ENCODE measurements at regions not wholly inside any gene's neighbourhood (a gene's known extent, or its start where the extent isn't known, plus 50 kb on each side); places are given as distances from the start of the nearest gene placed in this dataset.

- intact Hi-C loops (cut with DNase I): no loop called here
- no peak overlapping the region for H3K4me3 ChIP-seq
- no peaks in the 10 kb centered on the region for H3K27me3 ChIP-seq
- 86 to 91% methylated on average over 27 of the region's 27 CpGs for WGBS, 2 donors
- no peak for TF ChIP-seq POLR2A (IDR thresholded peaks at IDR 0.05)
- TF ChIP-seq EP300 (IDR thresholded peaks at IDR 0.05): no peak
- TF ChIP-seq CTCF (IDR thresholded peaks at IDR 0.05): no peak
- TF ChIP-seq POLR2AphosphoS5 (IDR thresholded peaks at IDR 0.05): no peak
- H3K4me1 ChIP-seq: no peaks in the 10 kb centered on the region
- no peak for DNase-seq
- no peaks in the 10 kb centered on the region for H3K9me3 ChIP-seq
- H3K36me3 ChIP-seq: no peaks in the 10 kb centered on the region
- H3K27ac ChIP-seq: no peak overlapping the region
These were observed 550.7 kb downstream of the SLC6A15 start for GRCh38 chr12:84361651-84362551.

- Histone ChIP-seq H3K9me3 (no peaks in the 10 kb centered on the region), H3K4me3 (no peak overlapping the region), H3K27me3 (no peaks in the 10 kb centered on the region), H3K4me1 (no peaks in the 10 kb centered on the region), H3K27ac (no peak overlapping the region), H3K36me3 (no peaks in the 10 kb centered on the region)
- intact Hi-C loops (cut with DNase I): no loop called here
- no peak for TF ChIP-seq EP300 (IDR thresholded peaks at IDR 0.05)
- TF ChIP-seq CTCF (IDR thresholded peaks at IDR 0.05): no peak
- no peak for TF ChIP-seq POLR2A (IDR thresholded peaks at IDR 0.05)
- TF ChIP-seq POLR2AphosphoS5 (IDR thresholded peaks at IDR 0.05): no peak
- 88 to 93% methylated on average over 3 of the region's 3 CpGs for WGBS, 2 donors
- no peak for DNase-seq
These were observed 555.3 kb downstream of the SLC6A15 start for GRCh38 chr12:84357314-84357713.

GRCh38 chr12:84356224-84356623 is 556.4 kb downstream of the SLC6A15 start:
- no peaks in the 10 kb centered on the region for H3K9me3 ChIP-seq
- no peaks in the 10 kb centered on the region for H3K27me3 ChIP-seq
- 88 to 90% methylated on average over 5 of the region's 5 CpGs for WGBS, 2 donors
- no peak for DNase-seq
- H3K27ac ChIP-seq: no peak overlapping the region
- no peaks in the 10 kb centered on the region for H3K4me1 ChIP-seq
- TF ChIP-seq POLR2AphosphoS5 (IDR thresholded peaks at IDR 0.05) (no peak), CTCF (IDR thresholded peaks at IDR 0.05) (no peak), POLR2A (IDR thresholded peaks at IDR 0.05) (no peak), EP300 (IDR thresholded peaks at IDR 0.05) (no peak)
- no peak overlapping the region for H3K4me3 ChIP-seq
- H3K36me3 ChIP-seq: no peaks in the 10 kb centered on the region
- intact Hi-C loops (cut with DNase I): no loop called here

- Histone ChIP-seq H3K9me3 (no peaks in the 10 kb centered on the region), H3K27me3 (no peaks in the 10 kb centered on the region), H3K4me1 (no peaks in the 10 kb centered on the region), H3K4me3 (no peak overlapping the region), H3K36me3 (no peaks in the 10 kb centered on the region), H3K27ac (no peak overlapping the region)
- DNase-seq: no peak
- TF ChIP-seq POLR2A (IDR thresholded peaks at IDR 0.05) (no peak), EP300 (IDR thresholded peaks at IDR 0.05) (no peak), POLR2AphosphoS5 (IDR thresholded peaks at IDR 0.05) (no peak), CTCF (IDR thresholded peaks at IDR 0.05) (no peak)
- intact Hi-C loops (cut with DNase I): no loop called here
- 69 to 87% methylated on average over 6 of the region's 6 CpGs for WGBS, 2 donors
These were observed 557.0 kb downstream of the SLC6A15 start for GRCh38 chr12:84355561-84355960.

Data from sigmoid colon (tissue), 6 donors.